Type B pancreatic cell (in vitro differentiated cells): ENCODE measurements at regions not wholly inside any gene's neighbourhood (a gene's known extent, or its start where the extent isn't known, plus 50 kb on each side); places are given as distances from the start of the nearest gene placed in this dataset.

Experiments used
- DNase-seq: peaks from one replicate; pipeline ENCODE4 v3.0.0; 2021; ENCODE audit warnings: mixed read lengths; ENCODE audit not compliant: unreplicated experiment; ENCODE audit errors: extremely low spot score
- H3K27ac Mint-ChIP-seq: 2 replicates; pipeline ENCODE4 v1.8.0; 2021; ENCODE audit warnings: mild to moderate bottlenecking, mixed read lengths
- H3K27me3 Mint-ChIP-seq: 2 replicates; pipeline ENCODE4 v1.8.0; 2021; ENCODE audit warnings: mixed read lengths
- H3K36me3 Mint-ChIP-seq: 2 replicates; pipeline ENCODE4 v1.8.0; 2021; ENCODE audit warnings: mixed read lengths
- H3K4me1 Mint-ChIP-seq: one replicate; pipeline ENCODE4 v1.8.0; 2021; ENCODE audit warnings: mixed read lengths; ENCODE audit not compliant: unreplicated experiment
- H3K4me3 Mint-ChIP-seq: 2 replicates; pipeline ENCODE4 v1.8.0; 2021; ENCODE audit warnings: mild to moderate bottlenecking, mixed read lengths
- H3K9me3 Mint-ChIP-seq: 2 replicates; pipeline ENCODE4 v1.8.0; 2021; ENCODE audit warnings: mixed read lengths
- TF ChIP-seq, protein P1 (sequence below): fragments of 200-600 bp; sonication (generic); conservative IDR thresholded peaks from 2 replicates; pipeline ENCODE4 v1.5.0; 2021; ENCODE audit warnings: antibody characterized with exemption, mild to moderate bottlenecking

- H3K9me3 Mint-ChIP-seq = peaks cover 3% of the 10 kb centered on the region
- no peaks in the 10 kb centered on the region for H3K27me3 Mint-ChIP-seq
- H3K4me3 Mint-ChIP-seq = no peak overlapping the region
- TF ChIP-seq, protein P1, sequence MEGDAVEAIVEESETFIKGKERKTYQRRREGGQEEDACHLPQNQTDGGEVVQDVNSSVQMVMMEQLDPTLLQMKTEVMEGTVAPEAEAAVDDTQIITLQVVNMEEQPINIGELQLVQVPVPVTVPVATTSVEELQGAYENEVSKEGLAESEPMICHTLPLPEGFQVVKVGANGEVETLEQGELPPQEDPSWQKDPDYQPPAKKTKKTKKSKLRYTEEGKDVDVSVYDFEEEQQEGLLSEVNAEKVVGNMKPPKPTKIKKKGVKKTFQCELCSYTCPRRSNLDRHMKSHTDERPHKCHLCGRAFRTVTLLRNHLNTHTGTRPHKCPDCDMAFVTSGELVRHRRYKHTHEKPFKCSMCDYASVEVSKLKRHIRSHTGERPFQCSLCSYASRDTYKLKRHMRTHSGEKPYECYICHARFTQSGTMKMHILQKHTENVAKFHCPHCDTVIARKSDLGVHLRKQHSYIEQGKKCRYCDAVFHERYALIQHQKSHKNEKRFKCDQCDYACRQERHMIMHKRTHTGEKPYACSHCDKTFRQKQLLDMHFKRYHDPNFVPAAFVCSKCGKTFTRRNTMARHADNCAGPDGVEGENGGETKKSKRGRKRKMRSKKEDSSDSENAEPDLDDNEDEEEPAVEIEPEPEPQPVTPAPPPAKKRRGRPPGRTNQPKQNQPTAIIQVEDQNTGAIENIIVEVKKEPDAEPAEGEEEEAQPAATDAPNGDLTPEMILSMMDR = no peak
- H3K4me1 Mint-ChIP-seq = no peaks in the 10 kb centered on the region
- no peak for DNase-seq
- H3K27ac Mint-ChIP-seq = no peak overlapping the region
- no peaks in the 10 kb centered on the region for H3K36me3 Mint-ChIP-seq
These were observed 794.3 kb downstream of the NR2F2 start for GRCh38 chr15:97124790-97125189.

DNA sequence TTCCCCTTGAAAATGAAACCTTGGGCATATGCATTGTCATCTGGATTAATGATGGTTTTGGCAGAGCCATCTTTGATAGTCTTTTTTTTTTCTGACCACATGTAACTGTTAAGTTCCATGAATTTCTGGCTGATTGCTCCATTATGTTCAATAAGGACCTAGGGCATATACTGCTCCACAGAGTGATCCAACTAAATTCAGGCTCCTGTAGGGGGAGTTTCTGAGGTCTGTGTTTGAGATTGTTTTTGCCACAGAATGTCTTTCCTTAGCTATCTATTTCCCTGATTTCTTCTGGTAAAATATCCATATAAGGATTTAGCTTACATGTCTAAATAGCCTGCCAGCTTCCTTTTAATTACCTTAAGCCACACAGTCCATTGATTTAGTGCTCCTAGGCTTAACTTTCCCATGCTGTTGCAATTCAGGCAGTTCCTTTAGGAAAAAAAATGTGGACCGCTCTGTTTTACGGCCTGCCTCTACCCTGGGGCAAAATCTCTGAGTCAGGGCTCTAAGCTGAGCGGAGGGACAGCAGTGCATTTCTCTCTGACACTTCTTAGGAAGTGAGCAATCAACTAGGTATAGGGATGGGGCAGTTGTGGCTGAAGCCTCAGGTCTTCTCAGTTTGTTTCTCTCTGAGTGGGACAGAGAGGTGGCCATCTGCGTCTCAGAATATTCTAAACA, 796.2 kb downstream of the NR2F2 start:
- Mint-ChIP-seq H3K4me3 (no peak overlapping the region), H3K36me3 (no peaks in the 10 kb centered on the region), H3K27ac (no peak overlapping the region), H3K27me3 (no peaks in the 10 kb centered on the region), H3K9me3 (peaks cover 4% of the 10 kb centered on the region), H3K4me1 (no peaks in the 10 kb centered on the region)
- TF ChIP-seq, protein P1 = no peak
- no peak for DNase-seq

GRCh38 chr15:97129674-97130073, 799.2 kb downstream of the NR2F2 start:
- Mint-ChIP-seq H3K4me3 (no peak overlapping the region), H3K9me3 (peaks cover 7% of the 10 kb centered on the region), H3K27me3 (no peaks in the 10 kb centered on the region), H3K36me3 (no peaks in the 10 kb centered on the region), H3K4me1 (no peaks in the 10 kb centered on the region), H3K27ac (no peak overlapping the region)
- TF ChIP-seq, protein P1 = no peak
- DNase-seq = no peak

DNA sequence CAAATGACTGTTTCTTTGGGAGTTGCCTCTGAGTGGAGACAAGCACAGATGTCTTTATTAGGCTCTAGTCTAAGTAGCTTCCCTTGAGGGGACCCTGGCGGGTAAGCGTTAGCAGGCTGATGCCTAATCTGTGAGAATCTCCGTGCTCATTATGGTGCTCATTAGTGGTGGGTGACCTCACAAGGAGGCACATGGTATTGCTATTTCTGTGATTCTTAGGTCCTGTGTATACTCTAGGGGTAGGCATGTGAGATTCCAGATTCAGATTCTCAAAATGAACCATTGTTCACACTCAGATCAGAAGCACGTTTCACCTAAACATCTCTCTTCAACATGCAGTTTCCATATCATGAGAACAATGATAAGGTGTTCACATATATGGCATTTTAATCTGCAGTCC, 809.7 kb downstream of the NR2F2 start:
- Mint-ChIP-seq H3K9me3 (no peaks in the 10 kb centered on the region), H3K27ac (no peak overlapping the region), H3K36me3 (no peaks in the 10 kb centered on the region), H3K27me3 (no peaks in the 10 kb centered on the region), H3K4me1 (no peaks in the 10 kb centered on the region), H3K4me3 (no peak overlapping the region)
- no peak for DNase-seq
- TF ChIP-seq, protein P1 = no peak

DNA sequence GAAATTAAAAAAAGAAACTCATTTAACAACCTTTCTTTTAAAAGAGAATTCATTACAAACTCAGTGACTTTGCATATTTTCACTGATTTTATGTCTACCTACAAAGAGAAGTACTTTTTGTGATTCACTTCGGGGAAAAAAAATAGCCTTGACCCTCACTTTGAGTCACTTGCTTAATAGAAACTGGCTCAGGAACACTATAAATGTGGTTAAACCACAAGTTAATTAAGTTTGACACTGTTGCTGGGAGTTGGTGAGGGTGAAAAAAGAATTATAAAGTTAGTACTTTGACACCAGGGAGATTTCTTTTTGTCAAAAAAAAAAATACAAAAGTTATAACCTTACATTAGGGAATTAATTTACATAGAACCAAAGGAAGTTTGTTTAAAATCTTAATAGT, 810.9 kb downstream of the NR2F2 start:
- Mint-ChIP-seq H3K9me3 (no peaks in the 10 kb centered on the region), H3K27me3 (no peaks in the 10 kb centered on the region)

More for the DNA sequence above, 810.9 kb downstream of the NR2F2 start:
- H3K36me3 Mint-ChIP-seq = no peaks in the 10 kb centered on the region
- H3K4me3 Mint-ChIP-seq = no peak overlapping the region
- no peak for DNase-seq
- TF ChIP-seq, protein P1 = no peak
- no peak overlapping the region for H3K27ac Mint-ChIP-seq
- no peaks in the 10 kb centered on the region for H3K4me1 Mint-ChIP-seq
